ENCODE measurements at regions not wholly inside any gene's neighbourhood (a gene's known extent, or its start where the extent isn't known, plus 50 kb on each side); places are given as distances from the start of the nearest gene placed in this dataset.

DNA sequence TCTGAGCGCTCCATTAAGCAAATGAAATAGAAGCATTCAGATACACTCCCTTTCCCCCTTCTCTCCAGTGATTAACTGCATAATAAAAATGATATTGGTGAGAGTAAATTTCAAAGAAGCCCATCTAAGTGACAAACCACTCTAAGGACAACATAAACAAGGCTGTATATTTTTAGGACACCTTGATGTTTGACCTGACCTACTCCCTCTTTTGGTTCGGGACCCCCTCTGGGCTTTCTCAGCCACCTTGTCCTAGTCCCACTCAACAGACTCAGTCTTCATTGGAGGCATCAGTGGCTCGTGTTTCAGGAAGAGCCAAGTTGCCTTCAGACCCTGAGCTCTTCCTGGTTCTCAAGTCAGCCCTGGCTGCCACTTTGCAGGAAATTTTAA lies 182.3 kb upstream of the NCAM1 start:
- TF ChIP-seq, protein P1, sequence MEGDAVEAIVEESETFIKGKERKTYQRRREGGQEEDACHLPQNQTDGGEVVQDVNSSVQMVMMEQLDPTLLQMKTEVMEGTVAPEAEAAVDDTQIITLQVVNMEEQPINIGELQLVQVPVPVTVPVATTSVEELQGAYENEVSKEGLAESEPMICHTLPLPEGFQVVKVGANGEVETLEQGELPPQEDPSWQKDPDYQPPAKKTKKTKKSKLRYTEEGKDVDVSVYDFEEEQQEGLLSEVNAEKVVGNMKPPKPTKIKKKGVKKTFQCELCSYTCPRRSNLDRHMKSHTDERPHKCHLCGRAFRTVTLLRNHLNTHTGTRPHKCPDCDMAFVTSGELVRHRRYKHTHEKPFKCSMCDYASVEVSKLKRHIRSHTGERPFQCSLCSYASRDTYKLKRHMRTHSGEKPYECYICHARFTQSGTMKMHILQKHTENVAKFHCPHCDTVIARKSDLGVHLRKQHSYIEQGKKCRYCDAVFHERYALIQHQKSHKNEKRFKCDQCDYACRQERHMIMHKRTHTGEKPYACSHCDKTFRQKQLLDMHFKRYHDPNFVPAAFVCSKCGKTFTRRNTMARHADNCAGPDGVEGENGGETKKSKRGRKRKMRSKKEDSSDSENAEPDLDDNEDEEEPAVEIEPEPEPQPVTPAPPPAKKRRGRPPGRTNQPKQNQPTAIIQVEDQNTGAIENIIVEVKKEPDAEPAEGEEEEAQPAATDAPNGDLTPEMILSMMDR (IDR thresholded peaks at IDR 0.05; ENCODE audit: insufficient read depth, low read depth, low read length, missing control alignments) = no peak

DNA sequence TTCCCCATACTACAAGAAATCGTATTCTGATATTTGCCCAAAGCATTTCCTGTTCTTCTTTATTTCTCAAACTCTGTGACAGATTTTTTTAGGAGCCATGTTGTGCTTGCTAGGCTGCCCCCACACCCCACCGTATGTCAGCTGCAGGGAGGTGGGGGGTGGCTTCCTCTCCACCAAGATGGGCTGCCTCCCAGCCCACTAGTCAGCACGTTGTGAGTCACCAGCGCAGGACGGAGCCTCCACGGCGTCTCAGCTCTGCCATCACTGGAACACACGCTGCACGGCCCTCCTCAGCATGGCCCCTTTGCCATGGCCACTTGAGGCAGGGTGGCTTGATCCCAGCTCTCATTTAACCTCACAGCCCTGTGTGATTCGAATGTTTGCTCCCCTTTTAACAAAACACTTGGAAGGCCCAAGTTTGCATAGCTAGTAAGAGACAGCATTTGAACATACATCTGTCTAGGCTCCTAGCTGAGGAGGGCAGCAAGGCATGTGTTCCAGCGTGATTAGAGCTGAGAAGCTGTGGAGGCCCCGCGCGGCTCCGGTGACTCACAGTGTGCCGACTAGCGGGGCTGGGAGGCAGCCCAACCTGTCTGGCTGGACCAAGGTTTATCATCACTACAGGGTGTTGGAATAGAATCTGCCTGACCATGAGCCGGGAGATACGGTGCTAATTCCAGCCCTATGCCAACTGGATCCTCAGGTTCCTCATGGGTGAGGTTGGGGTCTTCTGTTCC lies 180.7 kb upstream of the NCAM1 start:
- DNase-seq (ENCODE audit: low read depth) = no peak
- TF ChIP-seq, protein P1 (IDR thresholded peaks at IDR 0.05; ENCODE audit: insufficient read depth, low read depth, low read length, missing control alignments) = no peak
- no peak overlapping the region for H3K4me3 ChIP-seq (ENCODE audit: low read depth, low read length)

More for the DNA sequence above, 182.3 kb upstream of the NCAM1 start:
- no peak overlapping the region for H3K4me3 ChIP-seq (ENCODE audit: low read depth, low read length)
- no peak for DNase-seq (ENCODE audit: low read depth)

DNA sequence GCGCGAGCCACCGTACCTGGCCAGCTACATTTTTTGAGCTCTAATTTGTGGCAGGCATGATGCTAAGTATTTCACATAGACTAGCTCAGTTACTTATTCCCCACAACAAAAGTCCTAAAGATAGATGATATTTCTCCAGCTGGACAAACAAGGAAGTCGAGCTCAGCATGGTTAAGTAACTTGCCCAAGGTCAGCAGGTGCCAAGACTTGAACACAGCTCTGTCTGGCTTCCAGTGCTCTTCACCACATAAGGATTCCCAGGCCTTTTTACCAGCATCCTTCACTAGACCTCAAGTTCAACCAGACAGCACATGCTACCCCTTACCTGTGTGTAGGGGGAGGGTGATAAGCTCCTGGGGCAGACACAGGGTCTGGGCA lies 177.3 kb upstream of the NCAM1 start:
- TF ChIP-seq, protein P1 (IDR thresholded peaks at IDR 0.05; ENCODE audit: insufficient read depth, low read depth, low read length, missing control alignments) = no peak
- no peak for DNase-seq (ENCODE audit: low read depth)
- no peak overlapping the region for H3K4me3 ChIP-seq (ENCODE audit: low read depth, low read length)

DNA sequence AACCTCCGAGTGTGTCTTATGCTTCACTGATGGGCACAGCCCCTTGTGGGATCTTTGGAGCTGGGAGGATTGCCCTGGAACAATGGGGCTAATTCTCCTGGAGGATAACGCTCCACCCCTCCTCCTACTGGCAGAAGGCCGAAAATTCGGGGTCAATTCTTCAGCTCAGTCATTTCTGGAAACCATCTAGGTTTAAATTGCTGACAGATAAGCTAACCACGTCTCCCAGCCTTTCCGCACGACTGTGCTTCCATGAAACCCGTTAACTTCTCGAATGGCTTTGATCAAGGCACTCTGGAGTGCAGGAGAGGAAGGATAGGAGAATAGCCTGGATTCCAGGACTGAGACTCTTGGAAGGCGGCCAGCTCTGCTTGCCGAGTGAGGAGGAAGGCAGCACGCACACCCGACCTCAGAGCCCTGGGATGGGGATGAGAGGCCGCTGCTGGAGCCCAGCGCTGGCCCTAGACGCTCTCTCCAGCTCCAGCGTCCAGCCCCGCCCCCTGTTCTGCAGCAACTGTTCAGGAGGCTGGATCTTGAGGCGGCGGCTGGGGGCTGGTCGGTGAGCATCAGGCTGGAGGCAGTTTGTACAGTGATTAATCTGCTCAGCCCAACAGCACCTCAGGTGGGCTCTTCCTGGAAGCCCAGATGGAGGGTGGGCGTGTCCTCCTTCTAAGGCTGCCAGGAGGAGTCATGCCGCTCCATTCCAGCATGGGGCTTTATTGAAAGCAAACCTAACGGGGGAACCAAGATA lies 176.7 kb upstream of the NCAM1 start:
- no peak for DNase-seq (ENCODE audit: low read depth)
- TF ChIP-seq, protein P1 (IDR thresholded peaks at IDR 0.05; ENCODE audit: insufficient read depth, low read depth, low read length, missing control alignments) = no peak

DNA sequence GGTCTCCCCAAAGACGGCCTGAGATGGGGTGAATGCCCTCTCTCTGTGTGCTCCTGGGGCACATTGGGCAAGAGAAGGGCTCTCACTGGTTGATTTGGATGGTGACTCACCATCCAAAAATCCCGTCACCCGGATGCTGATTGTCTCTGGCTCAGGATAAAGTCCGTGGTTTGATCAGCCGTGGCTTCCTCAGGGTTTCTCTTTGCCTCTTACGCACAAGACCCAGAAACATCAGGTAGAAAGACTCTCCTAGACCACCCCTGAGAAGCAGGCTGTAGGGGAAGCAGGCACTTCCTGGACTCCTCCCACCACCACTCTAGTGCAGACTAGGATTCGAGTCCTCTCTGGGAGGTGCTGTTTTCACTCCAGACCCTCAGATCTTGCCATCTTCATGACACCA lies 176.1 kb upstream of the NCAM1 start:
- no peak for DNase-seq (ENCODE audit: low read depth)
- TF ChIP-seq, protein P1 (IDR thresholded peaks at IDR 0.05; ENCODE audit: insufficient read depth, low read depth, low read length, missing control alignments) = no peak
- H3K4me3 ChIP-seq (ENCODE audit: low read depth, low read length) = no peak overlapping the region

More for the DNA sequence above, 176.7 kb upstream of the NCAM1 start:
- no peak overlapping the region for H3K4me3 ChIP-seq (ENCODE audit: low read depth, low read length)

DNA sequence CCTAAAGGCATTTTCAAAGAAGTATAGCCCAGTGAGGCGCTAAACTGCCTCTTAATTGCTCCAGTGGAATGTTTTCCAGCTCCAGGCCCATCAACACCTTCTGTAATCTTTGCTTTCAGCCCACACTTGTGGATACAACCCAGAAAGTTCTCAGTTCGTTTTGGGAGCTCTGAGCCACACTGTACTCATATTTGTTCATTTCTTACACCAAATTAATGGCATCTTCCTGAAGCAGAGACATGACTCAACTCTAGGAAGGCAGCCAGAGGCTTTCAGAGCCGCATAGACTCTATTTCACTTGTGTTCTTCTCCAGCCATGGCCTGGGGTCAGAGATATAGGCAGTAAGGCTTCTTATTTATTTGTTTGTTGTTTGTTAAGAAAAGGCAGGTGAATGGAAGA lies 175.5 kb upstream of the NCAM1 start:
- H3K4me3 ChIP-seq (ENCODE audit: low read depth, low read length) = no peak overlapping the region
- TF ChIP-seq, protein P1 (IDR thresholded peaks at IDR 0.05; ENCODE audit: insufficient read depth, low read depth, low read length, missing control alignments) = no peak
- no peak for DNase-seq (ENCODE audit: low read depth)
